ENCODE measurements at regions not wholly inside any gene's neighbourhood (a gene's known extent, or its start where the extent isn't known, plus 50 kb on each side); places are given as distances from the start of the nearest gene placed in this dataset.

DNA sequence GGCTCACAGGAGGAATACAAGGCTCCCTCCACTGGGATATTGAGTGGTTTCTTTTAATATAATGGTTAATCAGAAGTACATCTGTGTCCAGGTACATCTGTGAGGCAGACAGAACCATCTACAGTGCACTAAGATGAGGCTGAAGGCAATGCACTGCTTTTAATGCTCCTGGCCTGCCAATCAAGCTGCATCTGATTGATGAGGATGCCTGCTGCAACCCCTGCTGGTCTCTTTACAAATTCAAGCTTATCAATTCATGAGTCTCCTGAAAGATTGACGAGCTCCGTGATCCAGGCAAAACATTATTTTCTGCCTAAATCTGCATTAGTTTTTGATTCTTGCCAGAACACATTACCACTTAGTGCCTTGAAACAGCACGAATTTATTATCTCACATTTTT lies 1139.1 kb downstream of the AACS start:
- H3K4me3 Mint-ChIP-seq: no peak overlapping the region
- Histone ChIP-seq H3K79me2 (ENCODE audit: control insufficient read depth, insufficient read depth, low read length) (no peaks in the 10 kb centered on the region), H3K4me3 (ENCODE audit: control extremely low read depth in 1 of 5, extremely low read depth in 1 of 5, insufficient read depth in 1 of 5, low read depth in 2 of 5, low read length in 4 of 5) (no peak overlapping the region), H2AFZ (ENCODE audit: insufficient read depth, low read depth, low read length, poor library complexity, severe bottlenecking) (no peak overlapping the region), H3K27me3 (replicated peaks in 1 of 4; ENCODE audit: control extremely low read depth in 1 of 4, control insufficient read depth in 3 of 4, insufficient read depth in 4 of 4, low read length in 3 of 4) (no peaks in the 10 kb centered on the region), H3K9me3 (ENCODE audit: control extremely low read depth in 1 of 3, control insufficient read depth in 2 of 3, insufficient read depth in 1 of 3, low read length in 2 of 3) (peaks cover 0 to 8% (median 0%) of the 10 kb centered on the region in 3 donors), H3K27ac (ENCODE audit: low read length in 2 of 2) (no peak overlapping the region), H3K4me2 (replicated peaks; ENCODE audit: low read depth, low read length, poor library complexity, severe bottlenecking) (no peak overlapping the region), H4K20me1 (ENCODE audit: control insufficient read depth, insufficient read depth, low read length, poor library complexity, severe bottlenecking) (no peaks in the 10 kb centered on the region), H3K4me1 (ENCODE audit: control insufficient read depth in 2 of 2, insufficient read depth in 2 of 2, low read length in 2 of 2) (no peaks in the 10 kb centered on the region), H3K36me3 (replicated peaks in 1 of 2; ENCODE audit: control extremely low read depth in 1 of 2, control insufficient read depth in 1 of 2, extremely low read depth in 1 of 2, insufficient read depth in 2 of 2, low read length in 1 of 2) (no peaks in the 10 kb centered on the region), H3K9ac (ENCODE audit: low read length) (no peak overlapping the region)
- ATAC-seq (ENCODE audit: low read depth): no peak
- intact Hi-C loops (cut with micrococcal nuclease): no loop called here
- H3K9me3 Mint-ChIP-seq (ENCODE audit: insufficient read depth): no peaks in the 10 kb centered on the region
- DNase-seq: no peak
- H3K27me3 Mint-ChIP-seq: no peaks in the 10 kb centered on the region
- TF ChIP-seq, protein P1, sequence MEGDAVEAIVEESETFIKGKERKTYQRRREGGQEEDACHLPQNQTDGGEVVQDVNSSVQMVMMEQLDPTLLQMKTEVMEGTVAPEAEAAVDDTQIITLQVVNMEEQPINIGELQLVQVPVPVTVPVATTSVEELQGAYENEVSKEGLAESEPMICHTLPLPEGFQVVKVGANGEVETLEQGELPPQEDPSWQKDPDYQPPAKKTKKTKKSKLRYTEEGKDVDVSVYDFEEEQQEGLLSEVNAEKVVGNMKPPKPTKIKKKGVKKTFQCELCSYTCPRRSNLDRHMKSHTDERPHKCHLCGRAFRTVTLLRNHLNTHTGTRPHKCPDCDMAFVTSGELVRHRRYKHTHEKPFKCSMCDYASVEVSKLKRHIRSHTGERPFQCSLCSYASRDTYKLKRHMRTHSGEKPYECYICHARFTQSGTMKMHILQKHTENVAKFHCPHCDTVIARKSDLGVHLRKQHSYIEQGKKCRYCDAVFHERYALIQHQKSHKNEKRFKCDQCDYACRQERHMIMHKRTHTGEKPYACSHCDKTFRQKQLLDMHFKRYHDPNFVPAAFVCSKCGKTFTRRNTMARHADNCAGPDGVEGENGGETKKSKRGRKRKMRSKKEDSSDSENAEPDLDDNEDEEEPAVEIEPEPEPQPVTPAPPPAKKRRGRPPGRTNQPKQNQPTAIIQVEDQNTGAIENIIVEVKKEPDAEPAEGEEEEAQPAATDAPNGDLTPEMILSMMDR (IDR thresholded peaks at IDR 0.05): no peak
- no peak for TF ChIP-seq EZH2 (IDR thresholded peaks at IDR 0.05; ENCODE audit: borderline replicate concordance, insufficient read depth, low read depth, low read length, poor library complexity, severe bottlenecking)
- CTCF ChIA-PET: no interaction called here
- WGBS (ENCODE audit: insufficient coverage): 33% methylated on average over 2 of the region's 3 CpGs
- POLR2A ChIA-PET: no interaction called here
- H3K27ac Mint-ChIP-seq: no peak overlapping the region
- H3K4me1 Mint-ChIP-seq: no peaks in the 10 kb centered on the region

DNA sequence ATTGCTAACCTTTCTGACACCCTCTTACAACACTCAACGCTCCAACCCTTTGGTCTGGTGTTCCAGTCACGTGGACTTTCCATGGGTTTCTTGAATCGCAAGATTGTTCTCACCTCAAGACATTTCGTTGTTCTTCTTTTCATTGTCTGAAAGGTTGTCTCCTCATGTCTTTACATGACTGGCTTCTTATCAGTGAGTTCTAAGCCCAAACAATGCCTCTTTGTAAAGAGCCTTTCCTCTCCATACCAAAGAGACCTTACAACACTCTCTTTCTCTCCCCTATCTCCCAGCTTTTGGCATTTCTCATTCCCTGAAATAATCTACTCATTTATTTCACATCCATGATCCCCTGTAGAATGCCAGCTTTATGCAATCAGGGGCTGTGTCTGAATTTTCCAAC lies 1144.8 kb downstream of the AACS start:
- no peak overlapping the region for H3K27ac Mint-ChIP-seq
- H3K9me3 Mint-ChIP-seq (ENCODE audit: insufficient read depth): no peaks in the 10 kb centered on the region
- Histone ChIP-seq H3K9ac (ENCODE audit: low read length) (no peak overlapping the region), H3K4me1 (ENCODE audit: control insufficient read depth in 2 of 2, insufficient read depth in 2 of 2, low read length in 2 of 2) (no peaks in the 10 kb centered on the region), H3K27me3 (replicated peaks in 1 of 4; ENCODE audit: control extremely low read depth in 1 of 4, control insufficient read depth in 3 of 4, insufficient read depth in 4 of 4, low read length in 3 of 4) (no peaks in the 10 kb centered on the region), H3K4me2 (replicated peaks; ENCODE audit: low read depth, low read length, poor library complexity, severe bottlenecking) (no peak overlapping the region), H3K79me2 (ENCODE audit: control insufficient read depth, insufficient read depth, low read length) (no peaks in the 10 kb centered on the region), H3K4me3 (ENCODE audit: control extremely low read depth in 1 of 5, extremely low read depth in 1 of 5, insufficient read depth in 1 of 5, low read depth in 2 of 5, low read length in 4 of 5) (no peak overlapping the region), H4K20me1 (ENCODE audit: control insufficient read depth, insufficient read depth, low read length, poor library complexity, severe bottlenecking) (no peaks in the 10 kb centered on the region), H2AFZ (ENCODE audit: insufficient read depth, low read depth, low read length, poor library complexity, severe bottlenecking) (no peak overlapping the region), H3K36me3 (replicated peaks in 1 of 2; ENCODE audit: control extremely low read depth in 1 of 2, control insufficient read depth in 1 of 2, extremely low read depth in 1 of 2, insufficient read depth in 2 of 2, low read length in 1 of 2) (no peaks in the 10 kb centered on the region), H3K9me3 (ENCODE audit: control extremely low read depth in 1 of 3, control insufficient read depth in 2 of 3, insufficient read depth in 1 of 3, low read length in 2 of 3) (no peaks in the 10 kb centered on the region), H3K27ac (ENCODE audit: low read length in 2 of 2) (no peak overlapping the region)
- intact Hi-C loops (cut with micrococcal nuclease): no loop called here
- no peak for DNase-seq
- WGBS (ENCODE audit: insufficient coverage): 87% methylated on average over 4 of the region's 4 CpGs
- ChIA-PET POLR2A (no interaction called here), CTCF (no interaction called here)
- no peaks in the 10 kb centered on the region for H3K4me1 Mint-ChIP-seq
- TF ChIP-seq EZH2 (IDR thresholded peaks at IDR 0.05; ENCODE audit: borderline replicate concordance, insufficient read depth, low read depth, low read length, poor library complexity, severe bottlenecking): no peak
- TF ChIP-seq, protein P1 (IDR thresholded peaks at IDR 0.05): no peak
- no peaks in the 10 kb centered on the region for H3K27me3 Mint-ChIP-seq
- no peak overlapping the region for H3K4me3 Mint-ChIP-seq
- no peak for ATAC-seq (ENCODE audit: low read depth)

All from B cell (primary cell).